ENCODE measurements at regions not wholly inside any gene's neighbourhood (a gene's known extent, or its start where the extent isn't known, plus 50 kb on each side); places are given as distances from the start of the nearest gene placed in this dataset.
"Not testable (repeated sequence)": the region's sequence is repeated elsewhere in the genome, so short reads cannot be mapped to it uniquely, and the experiment has no call there.

DNA sequence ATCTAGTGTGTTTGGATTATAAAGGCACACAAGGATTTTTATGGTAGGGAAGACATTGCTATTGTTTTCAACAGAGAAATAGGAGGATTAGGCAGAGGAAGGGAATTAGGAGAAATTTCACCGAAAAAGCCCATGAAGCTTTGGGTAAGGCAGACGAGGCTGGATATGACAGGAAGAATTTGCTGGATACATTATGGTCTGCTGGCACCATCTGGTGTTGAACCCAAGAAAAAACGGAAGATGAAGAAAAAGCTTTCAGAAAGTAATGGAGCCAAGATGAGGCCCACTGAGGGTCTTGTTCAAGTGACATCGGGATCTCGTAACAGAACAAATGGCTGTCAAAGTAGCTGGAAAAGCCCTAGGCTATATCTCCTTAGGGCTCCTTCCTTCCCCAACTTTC, 56.5 kb downstream of the OR2J2 start:
- no peak overlapping the region for H3K4me3 ChIP-seq (ENCODE audit: low read length)
- no peak for DNase-seq (ENCODE audit: low read depth)
- TF ChIP-seq CTCF (IDR thresholded peaks at IDR 0.05; ENCODE audit: insufficient read depth, low read depth, low read length, missing control alignments), result no peak

- DNase-seq (ENCODE audit: low read depth), result peak; percentile 54
- no peak overlapping the region for H3K4me3 ChIP-seq (ENCODE audit: low read length)
- no peak for TF ChIP-seq CTCF (IDR thresholded peaks at IDR 0.05; ENCODE audit: insufficient read depth, low read depth, low read length, missing control alignments)
Observed at GRCh38 chr6:29230666-29231065, 60.0 kb downstream of the OR2J2 start.

DNA sequence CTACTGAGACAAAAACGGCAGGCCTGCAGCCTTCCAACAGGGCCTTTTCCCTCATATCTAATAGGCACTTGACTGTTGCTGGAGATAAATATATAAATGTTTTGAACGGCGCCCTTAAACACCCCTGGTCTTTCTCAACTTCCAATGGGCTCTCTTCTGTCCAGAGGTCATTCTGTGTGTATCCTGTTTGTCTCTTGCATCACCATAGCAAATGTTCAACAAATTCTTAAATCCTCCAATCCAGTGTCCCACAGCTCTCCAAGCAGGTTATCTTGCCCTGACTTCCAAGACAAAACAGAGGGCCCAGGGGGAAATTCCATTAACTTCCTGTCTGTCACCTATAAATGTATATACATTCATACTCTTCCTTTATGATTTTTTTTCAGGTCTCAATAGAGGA, 62.0 kb downstream of the OR2J2 start:
- DNase-seq (ENCODE audit: low read depth), result no peak
- TF ChIP-seq CTCF (IDR thresholded peaks at IDR 0.05; ENCODE audit: insufficient read depth, low read depth, low read length, missing control alignments), result no peak

DNA sequence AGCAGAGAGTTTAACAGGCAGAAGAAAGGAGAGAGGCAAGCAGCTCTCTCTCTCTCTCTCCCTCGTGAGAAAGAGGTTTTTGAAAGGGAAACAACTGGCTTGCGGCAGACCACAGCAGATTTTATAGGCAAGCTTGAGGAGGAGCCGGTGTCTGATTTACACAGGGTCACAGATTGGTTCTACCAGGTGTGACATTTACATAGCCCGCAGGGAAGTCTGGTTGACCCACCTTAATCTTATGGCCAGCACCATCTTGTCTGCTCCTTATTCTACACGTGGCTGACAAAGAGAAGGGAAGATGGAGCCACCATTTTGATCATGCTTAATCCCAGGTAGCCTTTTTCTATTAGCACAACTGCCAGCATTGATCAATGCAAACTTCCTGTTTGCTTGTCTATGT, 65.4 kb downstream of the OR2J2 start:
- DNase-seq (ENCODE audit: low read depth), result no peak
- no peak for TF ChIP-seq CTCF (IDR thresholded peaks at IDR 0.05; ENCODE audit: insufficient read depth, low read depth, low read length, missing control alignments)
- H3K4me3 ChIP-seq (ENCODE audit: low read length), result no peak overlapping the region

More for the DNA sequence above, 62.0 kb downstream of the OR2J2 start:
- no peak overlapping the region for H3K4me3 ChIP-seq (ENCODE audit: low read length)

DNA sequence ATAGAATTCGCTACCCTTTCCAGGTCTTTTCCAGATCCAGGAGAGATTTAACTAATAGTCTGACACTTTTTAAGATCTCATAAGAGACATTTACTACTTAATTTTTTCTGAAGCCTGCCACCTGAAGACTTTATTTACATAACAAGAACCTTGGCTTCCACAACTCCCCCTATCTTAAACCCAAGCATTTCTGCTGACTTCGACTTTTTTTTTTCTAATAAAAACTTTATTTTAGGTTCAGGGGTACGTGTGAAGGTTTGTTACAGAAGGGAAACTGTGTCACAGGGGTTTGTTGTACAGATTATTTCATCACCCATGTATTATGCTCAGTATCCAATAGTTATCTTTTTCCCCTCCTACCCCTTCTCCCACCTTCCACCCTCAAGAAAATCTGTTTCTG, 64.9 kb upstream of the OR14J1 start:
- TF ChIP-seq CTCF (IDR thresholded peaks at IDR 0.05; ENCODE audit: insufficient read depth, low read depth, low read length, missing control alignments), result no peak
- H3K4me3 ChIP-seq (ENCODE audit: low read length), result no peak overlapping the region
- no peak for DNase-seq (ENCODE audit: low read depth)

DNA sequence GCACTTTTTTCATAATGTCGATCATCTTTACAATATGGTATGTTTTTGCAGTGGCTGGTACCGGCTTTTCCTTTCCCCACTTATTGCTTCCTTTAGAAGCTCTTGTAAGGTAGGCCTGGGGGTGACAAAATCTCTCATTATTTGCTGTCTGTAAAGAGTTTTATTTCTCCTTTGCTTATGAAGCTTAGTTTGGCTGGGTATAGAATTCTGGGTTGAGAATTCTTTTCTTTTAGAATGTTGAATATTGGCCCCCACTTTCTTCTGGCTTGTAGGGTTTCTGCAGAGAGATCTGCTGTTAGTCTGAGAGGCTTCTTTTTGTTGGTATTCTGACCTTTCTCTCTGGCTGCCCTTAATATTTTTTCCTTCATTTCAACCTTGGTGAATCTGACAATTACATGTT, 58.5 kb upstream of the OR14J1 start:
- not testable (repeated sequence) for H3K4me3 ChIP-seq (ENCODE audit: low read length); DNase-seq (ENCODE audit: low read depth)

Measured in epithelial cell of esophagus (primary cell).